ENCODE measurements at regions not wholly inside any gene's neighbourhood (a gene's known extent, or its start where the extent isn't known, plus 50 kb on each side); places are given as distances from the start of the nearest gene placed in this dataset.

DNA sequence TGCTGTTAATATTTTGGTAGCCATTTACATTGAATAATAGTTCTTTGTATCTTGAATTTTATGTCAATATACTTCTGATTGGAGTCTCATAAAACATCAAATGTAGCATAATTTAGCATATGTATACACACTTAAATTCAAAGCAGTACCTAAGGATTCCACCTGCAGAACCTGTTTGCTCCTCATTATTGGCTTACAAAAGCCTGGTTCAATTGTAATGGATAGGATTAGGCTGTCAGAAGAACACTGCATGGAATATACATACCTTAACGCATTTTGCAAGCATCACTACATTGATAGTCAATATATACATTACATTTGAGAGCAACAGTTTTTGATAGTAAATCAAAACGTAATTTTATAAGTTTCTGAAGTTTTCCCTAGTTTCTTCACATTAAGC, 711.3 kb upstream of the COX7C start:
- Histone ChIP-seq H2BK5ac (ENCODE audit: insufficient read length, low read length) (no peak overlapping the region), H3K23me2 (ENCODE audit: insufficient read length, low read depth, low read length, poor library complexity, severe bottlenecking) (no peaks in the 10 kb centered on the region), H3K4ac (ENCODE audit: low read depth, low read length) (no peak overlapping the region), H3K14ac (ENCODE audit: insufficient read depth, low read length) (no peak overlapping the region), H2AK5ac (ENCODE audit: insufficient read length, low read length) (no peak overlapping the region), H2BK15ac (ENCODE audit: low read depth, low read length) (no peak overlapping the region), H3K18ac (ENCODE audit: insufficient read length, low read depth, low read length) (no peak overlapping the region), H3K23ac (ENCODE audit: insufficient read length, low read depth, low read length) (no peak overlapping the region), H2BK12ac (ENCODE audit: insufficient read length, low read depth, low read length) (no peak overlapping the region), H3K27me3 (ENCODE audit: insufficient read depth, low read length) (no peaks in the 10 kb centered on the region), H4K5ac (ENCODE audit: insufficient read length, low read depth, low read length) (no peak overlapping the region), H3K9me3 (ENCODE audit: control insufficient read depth, low read depth, low read length) (no peaks in the 10 kb centered on the region), H2AFZ (ENCODE audit: low read length) (no peak overlapping the region), H3K27ac (ENCODE audit: insufficient read length, low read depth, low read length) (no peak overlapping the region), H2BK20ac (ENCODE audit: low read depth, low read length, poor library complexity, severe bottlenecking) (no peak overlapping the region), H3K4me1 (ENCODE audit: insufficient read depth, low read length) (no peaks in the 10 kb centered on the region), H3K79me2 (ENCODE audit: insufficient read depth, low read length) (no peaks in the 10 kb centered on the region), H2BK120ac (ENCODE audit: low read depth, low read length, poor library complexity, severe bottlenecking) (no peak overlapping the region), H3T11ph (ENCODE audit: low read length) (no peak overlapping the region), H4K8ac (replicated peaks; ENCODE audit: insufficient read length, low read depth, low read length) (no peak overlapping the region), H4K20me1 (ENCODE audit: control insufficient read depth, insufficient read depth, insufficient read length) (no peaks in the 10 kb centered on the region), H3K79me1 (ENCODE audit: insufficient read depth, low read depth, low read length, poor library complexity, severe bottlenecking) (no peaks in the 10 kb centered on the region), H4K91ac (ENCODE audit: insufficient read length, low read depth, low read length) (no peak overlapping the region), H3K9ac (ENCODE audit: extremely low read depth, insufficient read length, low read length) (no peak overlapping the region), H3K4me2 (ENCODE audit: insufficient read depth, insufficient read length, low read length) (no peak overlapping the region), H3K56ac (ENCODE audit: insufficient read length, low read depth, low read length) (no peak overlapping the region)
- H3K36me3 Mint-ChIP-seq (ENCODE audit: insufficient read depth in 1 of 3, low read depth in 3 of 3), result no peaks in the 10 kb centered on the region
- peaks cover 16 to 21% of the 10 kb centered on the region in 2 experiments for H3K4me1 Mint-ChIP-seq
- no peak overlapping the region for H3K27ac Mint-ChIP-seq
- H3K27me3 Mint-ChIP-seq (ENCODE audit: low read depth), result no peaks in the 10 kb centered on the region
- WGBS (ENCODE audit: extremely low coverage, insufficient read length, low lambda C conversion rate), result no CpG with 5 or more reads among the region's 2 CpGs
- no peaks in the 10 kb centered on the region for H3K9me3 Mint-ChIP-seq
- TF ChIP-seq, protein P1, sequence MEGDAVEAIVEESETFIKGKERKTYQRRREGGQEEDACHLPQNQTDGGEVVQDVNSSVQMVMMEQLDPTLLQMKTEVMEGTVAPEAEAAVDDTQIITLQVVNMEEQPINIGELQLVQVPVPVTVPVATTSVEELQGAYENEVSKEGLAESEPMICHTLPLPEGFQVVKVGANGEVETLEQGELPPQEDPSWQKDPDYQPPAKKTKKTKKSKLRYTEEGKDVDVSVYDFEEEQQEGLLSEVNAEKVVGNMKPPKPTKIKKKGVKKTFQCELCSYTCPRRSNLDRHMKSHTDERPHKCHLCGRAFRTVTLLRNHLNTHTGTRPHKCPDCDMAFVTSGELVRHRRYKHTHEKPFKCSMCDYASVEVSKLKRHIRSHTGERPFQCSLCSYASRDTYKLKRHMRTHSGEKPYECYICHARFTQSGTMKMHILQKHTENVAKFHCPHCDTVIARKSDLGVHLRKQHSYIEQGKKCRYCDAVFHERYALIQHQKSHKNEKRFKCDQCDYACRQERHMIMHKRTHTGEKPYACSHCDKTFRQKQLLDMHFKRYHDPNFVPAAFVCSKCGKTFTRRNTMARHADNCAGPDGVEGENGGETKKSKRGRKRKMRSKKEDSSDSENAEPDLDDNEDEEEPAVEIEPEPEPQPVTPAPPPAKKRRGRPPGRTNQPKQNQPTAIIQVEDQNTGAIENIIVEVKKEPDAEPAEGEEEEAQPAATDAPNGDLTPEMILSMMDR (conservative IDR thresholded peaks at IDR 0.05), result no peak
- DNase-seq, result no peak
- no peak overlapping the region for H3K4me3 Mint-ChIP-seq

Measured in H9 (cell line).